ENCODE measurements at regions not wholly inside any gene's neighbourhood (a gene's known extent, or its start where the extent isn't known, plus 50 kb on each side); places are given as distances from the start of the nearest gene placed in this dataset.

DNA sequence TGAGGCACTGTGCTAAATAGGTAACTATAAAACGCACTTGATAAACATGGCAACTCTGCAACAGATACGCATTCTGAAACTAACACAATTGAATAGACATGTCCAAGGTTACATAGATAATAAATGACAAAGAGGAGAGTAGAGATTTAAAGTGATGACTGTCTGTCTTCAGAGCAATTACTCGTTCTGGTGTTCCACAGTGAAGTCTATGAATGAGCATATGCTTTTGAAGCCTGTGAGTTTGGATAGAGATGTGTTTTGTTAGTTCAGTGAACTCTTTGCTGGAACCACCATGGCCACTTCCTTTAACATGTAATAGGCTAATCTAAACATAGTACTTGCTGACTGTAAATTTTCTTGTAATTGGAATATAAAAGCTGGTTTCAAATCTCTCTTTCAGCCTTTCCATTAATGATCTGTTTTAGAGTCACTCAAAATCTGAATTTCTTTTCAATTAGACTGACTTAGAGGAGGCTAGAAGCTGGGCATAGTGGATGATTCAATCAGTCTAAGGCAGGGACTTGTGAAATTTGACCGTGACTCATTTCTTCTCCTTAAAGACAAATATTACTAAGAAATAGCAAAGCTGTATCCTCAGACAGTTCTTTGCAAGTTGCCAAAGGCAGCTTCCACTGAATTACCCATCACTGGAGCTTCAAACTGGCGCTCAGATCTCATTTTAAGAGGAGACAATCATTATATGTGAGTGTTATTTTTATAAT is 1130.1 kb upstream of the CELF4 start:
- POLR2A ChIA-PET, result no interaction called here
- CTCF ChIA-PET, result interaction anchor here (0.6 kb wide), 1 partner anchor 453 kb away, joined by 3 read pairs; no protein-coding TSS in a partner anchor
- TF ChIP-seq SP1 (IDR thresholded peaks at IDR 0.05) (no peak), TARDBP (IDR thresholded peaks at IDR 0.05) (no peak), CTBP1 (IDR thresholded peaks at IDR 0.05; ENCODE audit: borderline replicate concordance) (no peak), FOXA1 (IDR thresholded peaks at IDR 0.05) (no peak), ARNT (IDR thresholded peaks at IDR 0.05) (no peak), LEF1 (IDR thresholded peaks at IDR 0.05; ENCODE audit: borderline replicate concordance) (no peak), ELF4 (IDR thresholded peaks at IDR 0.05) (no peak), SUZ12 (IDR thresholded peaks at IDR 0.05) (no peak), FOXK2 (IDR thresholded peaks at IDR 0.05) (no peak), FOXM1 (IDR thresholded peaks at IDR 0.05; ENCODE audit: borderline replicate concordance) (no peak), PKNOX1 (IDR thresholded peaks at IDR 0.05) (no peak), HDGF (IDR thresholded peaks at IDR 0.05; ENCODE audit: borderline replicate concordance) (no peak), ZNF384 (IDR thresholded peaks at IDR 0.05) (no peak), NFRKB (IDR thresholded peaks at IDR 0.05) (no peak)
- DNase-seq (ENCODE audit: extremely low spot score), result no peak

DNA sequence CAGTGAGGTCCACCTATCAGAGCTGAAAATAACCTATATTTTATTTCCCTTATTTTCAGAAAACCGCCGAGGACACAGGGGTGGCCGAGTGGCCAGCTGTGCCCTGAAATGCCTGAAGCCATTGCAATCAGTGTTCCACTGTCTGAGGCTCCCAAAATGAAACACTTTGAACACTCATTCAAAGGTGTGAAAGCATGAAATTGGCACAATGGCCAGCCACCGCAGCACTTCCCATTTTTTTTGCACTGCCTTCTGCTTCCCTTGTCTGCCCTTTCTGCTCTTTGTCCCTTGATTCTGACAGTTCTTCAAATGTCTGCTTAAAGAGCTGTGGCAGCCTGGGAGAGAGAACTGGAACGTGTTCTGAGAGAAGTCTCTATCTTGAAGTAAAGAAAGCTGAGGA is 1127.5 kb upstream of the CELF4 start:
- POLR2A ChIA-PET, result no interaction called here
- DNase-seq (ENCODE audit: extremely low spot score), result no peak
- TF ChIP-seq SP1 (IDR thresholded peaks at IDR 0.05) (no peak), HDGF (IDR thresholded peaks at IDR 0.05; ENCODE audit: borderline replicate concordance) (no peak), BHLHE40 (IDR thresholded peaks at IDR 0.05; ENCODE audit: borderline replicate concordance) (no peak), FOXK2 (IDR thresholded peaks at IDR 0.05) (no peak), CTBP1 (IDR thresholded peaks at IDR 0.05; ENCODE audit: borderline replicate concordance) (no peak), SUZ12 (IDR thresholded peaks at IDR 0.05) (no peak), LEF1 (IDR thresholded peaks at IDR 0.05; ENCODE audit: borderline replicate concordance) (no peak), ZNF384 (IDR thresholded peaks at IDR 0.05) (no peak), PKNOX1 (IDR thresholded peaks at IDR 0.05) (no peak), FOXM1 (IDR thresholded peaks at IDR 0.05; ENCODE audit: borderline replicate concordance) (no peak), NFRKB (IDR thresholded peaks at IDR 0.05) (no peak), ELF4 (IDR thresholded peaks at IDR 0.05) (no peak), TARDBP (IDR thresholded peaks at IDR 0.05) (no peak), L3MBTL2 (conservative IDR thresholded peaks at IDR 0.05) (no peak), ARNT (IDR thresholded peaks at IDR 0.05) (no peak), FOXA1 (IDR thresholded peaks at IDR 0.05) (no peak)
- CTCF ChIA-PET, result no interaction called here

GRCh38 chr18:38690626-38691025 is 1125.0 kb upstream of the CELF4 start:
- TF ChIP-seq NFRKB (IDR thresholded peaks at IDR 0.05) (no peak), SUZ12 (IDR thresholded peaks at IDR 0.05) (no peak), ELF4 (IDR thresholded peaks at IDR 0.05) (no peak), FOXK2 (IDR thresholded peaks at IDR 0.05) (no peak)
- ChIA-PET POLR2A (no interaction called here), CTCF (no interaction called here)
- no peak for DNase-seq (ENCODE audit: extremely low spot score)

- no peak for TF ChIP-seq ELF4 (IDR thresholded peaks at IDR 0.05)
- TF ChIP-seq FOXK2 (IDR thresholded peaks at IDR 0.05), result no peak
- DNase-seq (ENCODE audit: extremely low spot score), result no peak
- ChIA-PET CTCF (no interaction called here), POLR2A (no interaction called here)
These were observed 1122.8 kb upstream of the CELF4 start for GRCh38 chr18:38688416-38688815.

- CTCF ChIA-PET, result no interaction called here
- DNase-seq (ENCODE audit: extremely low spot score), result no peak
- no peak for TF ChIP-seq ARNT (IDR thresholded peaks at IDR 0.05)
- no peak for TF ChIP-seq FOXK2 (IDR thresholded peaks at IDR 0.05)
- no peak for TF ChIP-seq LEF1 (IDR thresholded peaks at IDR 0.05; ENCODE audit: borderline replicate concordance)
- TF ChIP-seq HDGF (IDR thresholded peaks at IDR 0.05; ENCODE audit: borderline replicate concordance), result no peak
- TF ChIP-seq PKNOX1 (IDR thresholded peaks at IDR 0.05), result no peak
- no peak for TF ChIP-seq BHLHE40 (IDR thresholded peaks at IDR 0.05; ENCODE audit: borderline replicate concordance)
- TF ChIP-seq ELF4 (IDR thresholded peaks at IDR 0.05), result no peak
- no peak for TF ChIP-seq ZNF384 (IDR thresholded peaks at IDR 0.05)
- TF ChIP-seq SP1 (IDR thresholded peaks at IDR 0.05), result no peak
- no peak for TF ChIP-seq SUZ12 (IDR thresholded peaks at IDR 0.05)
- TF ChIP-seq FOXA1 (IDR thresholded peaks at IDR 0.05), result no peak
- TF ChIP-seq NFRKB (IDR thresholded peaks at IDR 0.05), result no peak
- no peak for TF ChIP-seq TARDBP (IDR thresholded peaks at IDR 0.05)
- TF ChIP-seq L3MBTL2 (conservative IDR thresholded peaks at IDR 0.05), result no peak
- POLR2A ChIA-PET, result no interaction called here
These were observed 1104.9 kb upstream of the CELF4 start for GRCh38 chr18:38670486-38670885.

GRCh38 chr18:38664929-38665328 is 1099.3 kb upstream of the CELF4 start:
- DNase-seq (ENCODE audit: extremely low spot score), result no peak
- no peak for TF ChIP-seq ARNT (IDR thresholded peaks at IDR 0.05)
- TF ChIP-seq ZNF384 (IDR thresholded peaks at IDR 0.05), result no peak
- no peak for TF ChIP-seq ELF4 (IDR thresholded peaks at IDR 0.05)
- TF ChIP-seq TARDBP (IDR thresholded peaks at IDR 0.05), result no peak
- no peak for TF ChIP-seq SUZ12 (IDR thresholded peaks at IDR 0.05)
- TF ChIP-seq FOXK2 (IDR thresholded peaks at IDR 0.05), result no peak
- TF ChIP-seq FOXM1 (IDR thresholded peaks at IDR 0.05; ENCODE audit: borderline replicate concordance), result no peak
- TF ChIP-seq L3MBTL2 (conservative IDR thresholded peaks at IDR 0.05), result no peak
- TF ChIP-seq BHLHE40 (IDR thresholded peaks at IDR 0.05; ENCODE audit: borderline replicate concordance), result no peak
- TF ChIP-seq CTBP1 (IDR thresholded peaks at IDR 0.05; ENCODE audit: borderline replicate concordance), result no peak
- TF ChIP-seq FOXA1 (IDR thresholded peaks at IDR 0.05), result no peak
- no peak for TF ChIP-seq NFRKB (IDR thresholded peaks at IDR 0.05)
- no peak for TF ChIP-seq SP1 (IDR thresholded peaks at IDR 0.05)
- no peak for TF ChIP-seq PKNOX1 (IDR thresholded peaks at IDR 0.05)
- TF ChIP-seq HDGF (IDR thresholded peaks at IDR 0.05; ENCODE audit: borderline replicate concordance), result no peak
- TF ChIP-seq LEF1 (IDR thresholded peaks at IDR 0.05; ENCODE audit: borderline replicate concordance), result no peak
- POLR2A ChIA-PET, result no interaction called here
- CTCF ChIA-PET, result no interaction called here

Measured in HEK293T (cell line).